ENCODE measurements at regions not wholly inside any gene's neighbourhood (a gene's known extent, or its start where the extent isn't known, plus 50 kb on each side); places are given as distances from the start of the nearest gene placed in this dataset.

- no peak overlapping the region for H3K27ac Mint-ChIP-seq (ENCODE audit: unreplicated experiment)
- no peaks in the 10 kb centered on the region for H3K9me3 Mint-ChIP-seq (ENCODE audit: unreplicated experiment)
- H3K27me3 Mint-ChIP-seq (ENCODE audit: unreplicated experiment) = peaks cover 4% of the 10 kb centered on the region
- no peaks in the 10 kb centered on the region for H3K36me3 Mint-ChIP-seq (ENCODE audit: low read depth, unreplicated experiment)
- peaks cover 7% of the 10 kb centered on the region for H3K4me1 Mint-ChIP-seq (ENCODE audit: unreplicated experiment)
- no peak for DNase-seq (ENCODE audit: low spot score)
- TF ChIP-seq, protein P1, sequence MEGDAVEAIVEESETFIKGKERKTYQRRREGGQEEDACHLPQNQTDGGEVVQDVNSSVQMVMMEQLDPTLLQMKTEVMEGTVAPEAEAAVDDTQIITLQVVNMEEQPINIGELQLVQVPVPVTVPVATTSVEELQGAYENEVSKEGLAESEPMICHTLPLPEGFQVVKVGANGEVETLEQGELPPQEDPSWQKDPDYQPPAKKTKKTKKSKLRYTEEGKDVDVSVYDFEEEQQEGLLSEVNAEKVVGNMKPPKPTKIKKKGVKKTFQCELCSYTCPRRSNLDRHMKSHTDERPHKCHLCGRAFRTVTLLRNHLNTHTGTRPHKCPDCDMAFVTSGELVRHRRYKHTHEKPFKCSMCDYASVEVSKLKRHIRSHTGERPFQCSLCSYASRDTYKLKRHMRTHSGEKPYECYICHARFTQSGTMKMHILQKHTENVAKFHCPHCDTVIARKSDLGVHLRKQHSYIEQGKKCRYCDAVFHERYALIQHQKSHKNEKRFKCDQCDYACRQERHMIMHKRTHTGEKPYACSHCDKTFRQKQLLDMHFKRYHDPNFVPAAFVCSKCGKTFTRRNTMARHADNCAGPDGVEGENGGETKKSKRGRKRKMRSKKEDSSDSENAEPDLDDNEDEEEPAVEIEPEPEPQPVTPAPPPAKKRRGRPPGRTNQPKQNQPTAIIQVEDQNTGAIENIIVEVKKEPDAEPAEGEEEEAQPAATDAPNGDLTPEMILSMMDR (IDR thresholded peaks at IDR 0.05; ENCODE audit: unreplicated experiment) = no peak
- H3K4me3 Mint-ChIP-seq (ENCODE audit: unreplicated experiment) = no peak overlapping the region
Observed at GRCh38 chr5:133841831-133842750, 126.3 kb downstream of the C5orf15 start.

GRCh38 chr5:133840168-133840567 is 128.3 kb downstream of the C5orf15 start:
- H3K4me1 Mint-ChIP-seq (ENCODE audit: unreplicated experiment) = no peaks in the 10 kb centered on the region
- peaks cover 4% of the 10 kb centered on the region for H3K27me3 Mint-ChIP-seq (ENCODE audit: unreplicated experiment)
- no peak overlapping the region for H3K4me3 Mint-ChIP-seq (ENCODE audit: unreplicated experiment)
- H3K36me3 Mint-ChIP-seq (ENCODE audit: low read depth, unreplicated experiment) = no peaks in the 10 kb centered on the region
- TF ChIP-seq, protein P1 (IDR thresholded peaks at IDR 0.05; ENCODE audit: unreplicated experiment) = no peak
- no peak overlapping the region for H3K27ac Mint-ChIP-seq (ENCODE audit: unreplicated experiment)
- no peaks in the 10 kb centered on the region for H3K9me3 Mint-ChIP-seq (ENCODE audit: unreplicated experiment)
- no peak for DNase-seq (ENCODE audit: low spot score)

DNA sequence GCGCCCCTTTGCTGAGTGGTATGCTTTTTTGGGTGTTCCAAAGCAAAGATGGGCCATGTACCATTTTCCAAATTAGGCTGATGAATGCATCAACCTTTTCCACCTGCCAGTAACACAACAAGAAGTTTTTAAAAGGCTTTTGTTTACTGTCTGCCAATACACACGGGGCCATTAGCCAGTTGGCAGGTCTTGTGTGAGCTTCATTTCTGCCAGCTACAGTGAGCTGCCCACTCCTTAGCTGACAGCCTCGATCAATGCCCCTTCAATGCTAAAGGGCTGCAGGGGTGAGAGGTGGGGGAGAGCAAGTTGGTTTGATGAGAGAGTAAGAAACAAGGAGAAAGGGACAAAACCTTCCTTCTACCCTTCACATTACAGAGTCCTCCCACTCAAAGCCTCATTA is 128.7 kb downstream of the C5orf15 start:
- Mint-ChIP-seq H3K4me1 (ENCODE audit: unreplicated experiment) (no peaks in the 10 kb centered on the region), H3K27ac (ENCODE audit: unreplicated experiment) (no peak overlapping the region), H3K4me3 (ENCODE audit: unreplicated experiment) (no peak overlapping the region), H3K27me3 (ENCODE audit: unreplicated experiment) (peaks cover 4% of the 10 kb centered on the region), H3K36me3 (ENCODE audit: low read depth, unreplicated experiment) (no peaks in the 10 kb centered on the region), H3K9me3 (ENCODE audit: unreplicated experiment) (no peaks in the 10 kb centered on the region)
- TF ChIP-seq, protein P1 (IDR thresholded peaks at IDR 0.05; ENCODE audit: unreplicated experiment) = no peak
- DNase-seq (ENCODE audit: low spot score) = no peak

GRCh38 chr5:133839090-133839489 is 129.3 kb downstream of the C5orf15 start:
- H3K4me3 Mint-ChIP-seq (ENCODE audit: unreplicated experiment) = no peak overlapping the region
- H3K27ac Mint-ChIP-seq (ENCODE audit: unreplicated experiment) = no peak overlapping the region
- no peaks in the 10 kb centered on the region for H3K9me3 Mint-ChIP-seq (ENCODE audit: unreplicated experiment)
- TF ChIP-seq, protein P1 (IDR thresholded peaks at IDR 0.05; ENCODE audit: unreplicated experiment) = no peak
- H3K27me3 Mint-ChIP-seq (ENCODE audit: unreplicated experiment) = peaks cover 4% of the 10 kb centered on the region
- no peak for DNase-seq (ENCODE audit: low spot score)
- H3K36me3 Mint-ChIP-seq (ENCODE audit: low read depth, unreplicated experiment) = no peaks in the 10 kb centered on the region
- no peaks in the 10 kb centered on the region for H3K4me1 Mint-ChIP-seq (ENCODE audit: unreplicated experiment)

DNA sequence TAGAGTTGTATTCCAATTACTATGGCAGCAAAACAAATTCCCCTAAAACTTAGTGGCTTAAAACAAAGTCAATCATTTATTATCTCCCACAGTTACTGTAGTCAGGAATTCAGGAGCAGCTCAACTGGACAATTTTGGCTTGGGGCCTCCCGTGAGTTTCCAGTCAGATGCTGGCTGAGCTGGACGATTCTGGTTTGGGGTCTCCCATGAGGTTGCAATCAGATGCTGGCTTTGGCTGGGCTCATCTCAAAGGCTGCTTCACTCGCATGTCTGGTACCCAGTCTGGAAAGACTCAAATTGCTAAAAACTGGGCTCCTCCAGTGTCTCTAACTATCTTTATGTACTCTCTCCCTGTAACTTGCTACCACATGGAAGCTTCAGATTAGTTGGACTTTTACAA is 130.1 kb downstream of the C5orf15 start:
- Mint-ChIP-seq H3K4me3 (ENCODE audit: unreplicated experiment) (no peak overlapping the region), H3K27ac (ENCODE audit: unreplicated experiment) (no peak overlapping the region), H3K9me3 (ENCODE audit: unreplicated experiment) (no peaks in the 10 kb centered on the region), H3K4me1 (ENCODE audit: unreplicated experiment) (no peaks in the 10 kb centered on the region), H3K36me3 (ENCODE audit: low read depth, unreplicated experiment) (no peaks in the 10 kb centered on the region), H3K27me3 (ENCODE audit: unreplicated experiment) (peaks cover 2% of the 10 kb centered on the region)
- DNase-seq (ENCODE audit: low spot score) = no peak
- TF ChIP-seq, protein P1 (IDR thresholded peaks at IDR 0.05; ENCODE audit: unreplicated experiment) = no peak
